Neural progenitor cell (in vitro differentiated cells): ENCODE measurements at regions not wholly inside any gene's neighbourhood (a gene's known extent, or its start where the extent isn't known, plus 50 kb on each side); places are given as distances from the start of the nearest gene placed in this dataset.

Source experiments
- DNase-seq: peaks from one replicate; pipeline ENCODE4 v3.0.0-alpha.2; 2016; ENCODE audit warnings: low spot score
- H2AFZ ChIP-seq: fragments of 200-600 bp; sonication (generic); replicated peaks from 2 replicates; pipeline ENCODE4 v1.6.1; 2016; ENCODE audit warnings: antibody characterized with exemption
- H3F3A ChIP-seq: fragments of 200-600 bp; sonication (generic); 2 replicates; pipeline ENCODE4 v1.6.1; 2016; ENCODE audit warnings: antibody characterized with exemption, low read depth
- H3K27ac ChIP-seq: fragments of 200-600 bp; sonication (generic); 2 replicates; pipeline ENCODE4 v1.5.1; 2016; ENCODE audit warnings: mild to moderate bottlenecking
- H3K27me3 ChIP-seq: fragments of 200-600 bp; sonication (generic); 2 replicates; pipeline ENCODE4 v1.6.1; 2016; ENCODE audit warnings: mild to moderate bottlenecking, moderate library complexity
- H3K36me3 ChIP-seq: fragments of 200-600 bp; sonication (generic); 2 replicates; pipeline ENCODE4 v1.5.1; 2016
- H3K4me1 ChIP-seq: fragments of 200-600 bp; sonication (generic); 2 replicates; pipeline ENCODE4 v1.6.1; 2016; ENCODE audit warnings: mixed run types
- H3K4me2 ChIP-seq: fragments of 200-600 bp; sonication (generic); 2 replicates; pipeline ENCODE4 v1.6.1; 2016
- H3K4me3 ChIP-seq: fragments of 200-600 bp; sonication (generic); 2 replicates; pipeline ENCODE4 v1.5.1; 2016
- H3K79me2 ChIP-seq: fragments of 200-600 bp; sonication (generic); 2 replicates; pipeline ENCODE4 v1.6.1; 2016; ENCODE audit warnings: low read depth
- H3K9ac ChIP-seq: fragments of 200-600 bp; sonication (generic); 2 replicates; pipeline ENCODE4 v1.6.1; 2016
- H3K9me3 ChIP-seq: fragments of 200-600 bp; sonication (generic); 2 replicates; pipeline ENCODE4 v1.5.1; 2016; ENCODE audit warnings: low read depth
- H4K20me1 ChIP-seq: fragments of 200-600 bp; sonication (generic); 2 replicates; pipeline ENCODE4 v1.6.1; 2016; ENCODE audit warnings: low read depth
- H3K27ac Mint-ChIP-seq: 3 replicates; pipeline ENCODE4 v1.8.0; 2021; ENCODE audit warnings: mixed read lengths
- H3K27me3 Mint-ChIP-seq: 2 replicates; pipeline ENCODE4 v1.8.0; 2022; ENCODE audit warnings: low read depth, mild to moderate bottlenecking, inconsistent platforms, moderate library complexity, mixed read lengths; ENCODE audit not compliant: insufficient read depth
- H3K36me3 Mint-ChIP-seq: 3 replicates; pipeline ENCODE4 v1.8.0; 2021; ENCODE audit warnings: mixed read lengths
- H3K4me1 Mint-ChIP-seq: 3 replicates; pipeline ENCODE4 v1.8.0; 2021; ENCODE audit warnings: mixed read lengths
- H3K4me3 Mint-ChIP-seq: 3 replicates; pipeline ENCODE4 v1.8.0; 2021; ENCODE audit warnings: mild to moderate bottlenecking, moderate library complexity, mixed read lengths
- H3K9me3 Mint-ChIP-seq: 3 replicates; pipeline ENCODE4 v1.8.0; 2020; ENCODE audit warnings: mixed read lengths
- CTCF ChIP-seq: fragments of 200-600 bp; sonication (generic); IDR thresholded peaks from 2 replicates; pipeline ENCODE4 v1.5.1; 2017; ENCODE audit warnings: antibody characterized with exemption, mild to moderate bottlenecking
- EZH2 ChIP-seq: fragments of 200-600 bp; sonication (generic); IDR thresholded peaks from 2 replicates; pipeline ENCODE4 v1.6.1; 2017; ENCODE audit warnings: antibody characterized with exemption, mild to moderate bottlenecking, moderate library complexity
- EZH2phosphoT487 ChIP-seq: fragments of 200-600 bp; sonication (generic); IDR thresholded peaks from 2 replicates; pipeline ENCODE4 v1.6.1; 2017; ENCODE audit warnings: antibody characterized with exemption

- Histone ChIP-seq H3F3A (peaks cover 4% of the 10 kb centered on the region), H2AFZ (no peak overlapping the region), H3K4me2 (no peak overlapping the region), H3K36me3 (no peaks in the 10 kb centered on the region), H3K27ac (no peak overlapping the region), H4K20me1 (no peaks in the 10 kb centered on the region), H3K9ac (no peak overlapping the region), H3K27me3 (no peaks in the 10 kb centered on the region), H3K4me3 (no peak overlapping the region), H3K9me3 (no peaks in the 10 kb centered on the region), H3K79me2 (no peaks in the 10 kb centered on the region), H3K4me1 (no peaks in the 10 kb centered on the region)
- TF ChIP-seq EZH2phosphoT487 = no peak
- TF ChIP-seq EZH2 = no peak
- TF ChIP-seq CTCF = no peak
- Mint-ChIP-seq H3K4me1 (peaks cover 5% of the 10 kb centered on the region), H3K9me3 (no peaks in the 10 kb centered on the region), H3K27ac (no peak overlapping the region), H3K36me3 (no peaks in the 10 kb centered on the region), H3K27me3 (peaks cover 3% of the 10 kb centered on the region), H3K4me3 (no peak overlapping the region)
- no peak for DNase-seq
These were observed 414.0 kb upstream of the RBFOX1 start for GRCh38 chr16:6918646-6919045.

- Mint-ChIP-seq H3K9me3 (no peaks in the 10 kb centered on the region), H3K36me3 (no peaks in the 10 kb centered on the region), H3K27ac (no peak overlapping the region), H3K4me3 (no peak overlapping the region), H3K27me3 (peaks cover 3% of the 10 kb centered on the region), H3K4me1 (peaks cover 14% of the 10 kb centered on the region)
- H3K79me2 ChIP-seq = no peaks in the 10 kb centered on the region
- H4K20me1 ChIP-seq = no peaks in the 10 kb centered on the region
- H3K4me1 ChIP-seq = no peaks in the 10 kb centered on the region
- no peak overlapping the region for H3K4me2 ChIP-seq
- H3K9ac ChIP-seq = no peak overlapping the region
- no peak overlapping the region for H3K4me3 ChIP-seq
- no peaks in the 10 kb centered on the region for H3K27me3 ChIP-seq
- H3K36me3 ChIP-seq = no peaks in the 10 kb centered on the region
- no peak overlapping the region for H2AFZ ChIP-seq
- H3K27ac ChIP-seq = no peak overlapping the region
- no peaks in the 10 kb centered on the region for H3K9me3 ChIP-seq
- TF ChIP-seq EZH2phosphoT487 (no peak), CTCF (no peak), EZH2 (no peak)
- DNase-seq = no peak
- H3F3A ChIP-seq = peaks cover 4% of the 10 kb centered on the region
These were observed 415.7 kb upstream of the RBFOX1 start for GRCh38 chr16:6916946-6917345.

GRCh38 chr16:6913566-6913965, 419.1 kb upstream of the RBFOX1 start:
- H3K27ac Mint-ChIP-seq = no peak overlapping the region
- no peak for TF ChIP-seq CTCF
- TF ChIP-seq EZH2phosphoT487 = no peak
- no peak for TF ChIP-seq EZH2

More at GRCh38 chr16:6913566-6913965, 419.1 kb upstream of the RBFOX1 start:
- Histone ChIP-seq H3K4me3 (no peak overlapping the region), H3F3A (peaks cover 4% of the 10 kb centered on the region), H2AFZ (no peak overlapping the region), H4K20me1 (no peaks in the 10 kb centered on the region), H3K4me1 (no peaks in the 10 kb centered on the region), H3K27ac (no peak overlapping the region), H3K4me2 (no peak overlapping the region), H3K79me2 (no peaks in the 10 kb centered on the region), H3K36me3 (no peaks in the 10 kb centered on the region), H3K9ac (no peak overlapping the region), H3K9me3 (no peaks in the 10 kb centered on the region), H3K27me3 (peaks cover 8% of the 10 kb centered on the region)
- H3K4me3 Mint-ChIP-seq = no peak overlapping the region
- no peaks in the 10 kb centered on the region for H3K36me3 Mint-ChIP-seq
- H3K9me3 Mint-ChIP-seq = no peaks in the 10 kb centered on the region
- DNase-seq = no peak
- peaks cover 14% of the 10 kb centered on the region for H3K4me1 Mint-ChIP-seq
- H3K27me3 Mint-ChIP-seq = peaks cover under 1% of the 10 kb centered on the region
